ENCODE measurements at regions not wholly inside any gene's neighbourhood (a gene's known extent, or its start where the extent isn't known, plus 50 kb on each side); places are given as distances from the start of the nearest gene placed in this dataset.

- Histone ChIP-seq H3K27ac (ENCODE audit: low read depth in 2 of 2, low read length in 2 of 2) (no peak overlapping the region), H3K27me3 (ENCODE audit: control insufficient read depth, insufficient read depth, low read length) (no peaks in the 10 kb centered on the region), H3K4me3 (ENCODE audit: low read length in 3 of 3) (no peak overlapping the region), H3K9ac (ENCODE audit: low read length in 3 of 3) (no peak overlapping the region), H3K4me1 (ENCODE audit: control insufficient read depth in 2 of 3, insufficient read depth in 2 of 3, low read depth in 1 of 3, low read length in 3 of 3) (no peaks in the 10 kb centered on the region), H3K36me3 (ENCODE audit: control insufficient read depth in 2 of 3, insufficient read depth in 3 of 3, low read length in 3 of 3) (no peaks in the 10 kb centered on the region), H3K9me3 (ENCODE audit: control insufficient read depth in 2 of 3, insufficient read depth in 1 of 3, low read length in 3 of 3) (no peaks in the 10 kb centered on the region)
- no peak for TF ChIP-seq CTCF (IDR thresholded peaks at IDR 0.05; ENCODE audit: borderline replicate concordance, extremely low read depth, insufficient read depth)
- DNase-seq, result no peak
- FAIRE-seq, result no peak
- intact Hi-C loops (cut with DNase I), result no loop called here
Observed at GRCh38 chr14:38856798-38857197, 246.2 kb downstream of the SEC23A start.

GRCh38 chr14:38855513-38855912 lies 247.5 kb downstream of the SEC23A start:
- H3K27me3 ChIP-seq (ENCODE audit: control insufficient read depth, insufficient read depth, low read length), result no peaks in the 10 kb centered on the region
- no peaks in the 10 kb centered on the region for H3K4me1 ChIP-seq (ENCODE audit: control insufficient read depth in 2 of 3, insufficient read depth in 2 of 3, low read depth in 1 of 3, low read length in 3 of 3)
- no peaks in the 10 kb centered on the region for H3K36me3 ChIP-seq (ENCODE audit: control insufficient read depth in 2 of 3, insufficient read depth in 3 of 3, low read length in 3 of 3)
- H3K9ac ChIP-seq (ENCODE audit: low read length in 3 of 3), result no peak overlapping the region
- FAIRE-seq (no peak), DNase-seq (no peak)
- no peak overlapping the region for H3K4me3 ChIP-seq (ENCODE audit: low read length in 3 of 3)
- TF ChIP-seq CTCF (IDR thresholded peaks at IDR 0.05; ENCODE audit: borderline replicate concordance, extremely low read depth, insufficient read depth), result no peak
- H3K27ac ChIP-seq (ENCODE audit: low read depth in 2 of 2, low read length in 2 of 2), result no peak overlapping the region
- no peaks in the 10 kb centered on the region for H3K9me3 ChIP-seq (ENCODE audit: control insufficient read depth in 2 of 3, insufficient read depth in 1 of 3, low read length in 3 of 3)
- intact Hi-C loops (cut with DNase I), result no loop called here

GRCh38 chr14:38851111-38851510 lies 251.9 kb downstream of the SEC23A start:
- no peaks in the 10 kb centered on the region for H3K9me3 ChIP-seq (ENCODE audit: control insufficient read depth in 2 of 3, insufficient read depth in 1 of 3, low read length in 3 of 3)
- no peak for FAIRE-seq

More at GRCh38 chr14:38851111-38851510, 251.9 kb downstream of the SEC23A start:
- no peak overlapping the region for H3K9ac ChIP-seq (ENCODE audit: low read length in 3 of 3)
- TF ChIP-seq CTCF (IDR thresholded peaks at IDR 0.05; ENCODE audit: borderline replicate concordance, extremely low read depth, insufficient read depth), result no peak
- no peaks in the 10 kb centered on the region for H3K4me1 ChIP-seq (ENCODE audit: control insufficient read depth in 2 of 3, insufficient read depth in 2 of 3, low read depth in 1 of 3, low read length in 3 of 3)
- DNase-seq, result no peak
- H3K36me3 ChIP-seq (ENCODE audit: control insufficient read depth in 2 of 3, insufficient read depth in 3 of 3, low read length in 3 of 3), result no peaks in the 10 kb centered on the region
- H3K4me3 ChIP-seq (ENCODE audit: low read length in 3 of 3), result no peak overlapping the region
- no peak overlapping the region for H3K27ac ChIP-seq (ENCODE audit: low read depth in 2 of 2, low read length in 2 of 2)
- no peaks in the 10 kb centered on the region for H3K27me3 ChIP-seq (ENCODE audit: control insufficient read depth, insufficient read depth, low read length)
- intact Hi-C loops (cut with DNase I), result no loop called here
